ENCODE measurements at regions not wholly inside any gene's neighbourhood (a gene's known extent, or its start where the extent isn't known, plus 50 kb on each side); places are given as distances from the start of the nearest gene placed in this dataset.

DNA sequence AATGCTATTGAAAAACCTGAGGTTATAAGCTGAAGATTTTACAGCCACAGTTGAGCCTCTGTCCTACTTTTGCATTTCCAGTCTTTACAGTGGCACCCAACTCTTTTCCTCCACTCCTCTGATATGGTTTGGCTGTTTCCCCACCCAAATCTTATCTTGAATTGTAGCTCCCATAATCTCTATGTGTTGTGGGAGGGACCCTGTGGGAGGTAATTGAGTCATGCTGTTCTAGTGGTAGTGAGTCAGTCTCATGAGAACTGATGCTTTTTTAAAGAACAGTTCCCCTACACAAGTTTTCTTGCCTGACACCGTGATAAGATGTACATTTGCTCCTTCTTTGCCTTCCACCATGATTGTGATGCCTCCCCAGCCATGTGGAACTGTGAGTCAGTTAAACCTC lies 646.1 kb upstream of the SEMA6A start:
- H3K36me3 ChIP-seq, result no peaks in the 10 kb centered on the region
- DNase-seq (ENCODE audit: low spot score), result no peak
- no peaks in the 10 kb centered on the region for H3K9me3 ChIP-seq
- H3K27ac ChIP-seq, result no peak overlapping the region
- TF ChIP-seq, protein P1, sequence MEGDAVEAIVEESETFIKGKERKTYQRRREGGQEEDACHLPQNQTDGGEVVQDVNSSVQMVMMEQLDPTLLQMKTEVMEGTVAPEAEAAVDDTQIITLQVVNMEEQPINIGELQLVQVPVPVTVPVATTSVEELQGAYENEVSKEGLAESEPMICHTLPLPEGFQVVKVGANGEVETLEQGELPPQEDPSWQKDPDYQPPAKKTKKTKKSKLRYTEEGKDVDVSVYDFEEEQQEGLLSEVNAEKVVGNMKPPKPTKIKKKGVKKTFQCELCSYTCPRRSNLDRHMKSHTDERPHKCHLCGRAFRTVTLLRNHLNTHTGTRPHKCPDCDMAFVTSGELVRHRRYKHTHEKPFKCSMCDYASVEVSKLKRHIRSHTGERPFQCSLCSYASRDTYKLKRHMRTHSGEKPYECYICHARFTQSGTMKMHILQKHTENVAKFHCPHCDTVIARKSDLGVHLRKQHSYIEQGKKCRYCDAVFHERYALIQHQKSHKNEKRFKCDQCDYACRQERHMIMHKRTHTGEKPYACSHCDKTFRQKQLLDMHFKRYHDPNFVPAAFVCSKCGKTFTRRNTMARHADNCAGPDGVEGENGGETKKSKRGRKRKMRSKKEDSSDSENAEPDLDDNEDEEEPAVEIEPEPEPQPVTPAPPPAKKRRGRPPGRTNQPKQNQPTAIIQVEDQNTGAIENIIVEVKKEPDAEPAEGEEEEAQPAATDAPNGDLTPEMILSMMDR (IDR thresholded peaks at IDR 0.05), result no peak
- H3K27me3 ChIP-seq (replicated peaks; ENCODE audit: insufficient read depth), result no peaks in the 10 kb centered on the region
- H3K4me3 ChIP-seq, result no peak overlapping the region
- no peak for ATAC-seq (ENCODE audit: insufficient number of reproducible peaks, low FRiP score, low read depth)
- no peaks in the 10 kb centered on the region for H3K4me1 ChIP-seq (ENCODE audit: control insufficient read depth in 1 of 2, low read depth in 2 of 2)

DNA sequence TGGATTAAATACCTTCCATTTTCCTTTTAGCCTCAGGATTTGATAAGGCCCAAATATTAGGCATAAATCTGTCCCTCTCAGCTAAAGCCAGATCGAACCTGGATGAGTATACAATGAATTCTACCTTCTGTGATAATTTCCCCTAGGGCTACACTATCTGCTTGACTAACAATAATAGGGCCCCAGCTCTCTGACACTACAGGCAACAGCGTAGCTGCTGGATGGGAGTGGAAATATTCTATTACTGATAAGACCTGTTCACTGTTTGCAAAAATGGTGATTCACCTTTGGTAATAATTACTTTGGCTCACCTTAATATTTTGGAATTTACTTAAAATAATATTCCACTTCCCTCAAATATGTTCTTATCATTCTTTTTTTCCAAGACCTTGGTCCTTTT lies 644.2 kb upstream of the SEMA6A start:
- Histone ChIP-seq H3K9me3 (no peaks in the 10 kb centered on the region), H3K27ac (no peak overlapping the region), H3K4me3 (no peak overlapping the region), H3K36me3 (no peaks in the 10 kb centered on the region), H3K4me1 (ENCODE audit: control insufficient read depth in 1 of 2, low read depth in 2 of 2) (no peaks in the 10 kb centered on the region), H3K27me3 (replicated peaks; ENCODE audit: insufficient read depth) (no peaks in the 10 kb centered on the region)
- ATAC-seq (ENCODE audit: insufficient number of reproducible peaks, low FRiP score, low read depth) (no peak), DNase-seq (ENCODE audit: low spot score) (no peak)
- TF ChIP-seq, protein P1 (IDR thresholded peaks at IDR 0.05), result no peak

DNA sequence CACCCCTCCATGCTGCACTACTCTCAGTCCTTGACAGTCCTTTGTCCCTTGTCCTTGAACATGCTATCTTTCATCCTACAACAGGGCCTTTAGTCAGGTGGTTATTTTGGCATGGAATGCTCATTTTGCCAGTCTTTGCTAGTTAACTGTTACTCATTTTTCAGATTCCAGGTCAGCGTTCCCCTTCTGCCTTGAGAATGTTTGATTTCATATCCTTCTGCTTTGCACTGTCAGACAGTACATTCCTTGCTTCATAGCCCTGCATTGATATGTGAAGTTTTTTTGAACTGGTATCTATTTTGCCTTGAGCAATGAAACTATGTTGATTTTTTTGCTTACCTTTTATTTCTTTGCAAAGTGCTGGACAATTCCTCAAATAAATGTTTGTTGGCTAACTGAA lies 638.2 kb upstream of the SEMA6A start:
- Histone ChIP-seq H3K36me3 (no peaks in the 10 kb centered on the region), H3K9me3 (no peaks in the 10 kb centered on the region), H3K4me3 (no peak overlapping the region), H3K27ac (no peak overlapping the region), H3K27me3 (replicated peaks; ENCODE audit: insufficient read depth) (no peaks in the 10 kb centered on the region), H3K4me1 (ENCODE audit: control insufficient read depth in 1 of 2, low read depth in 2 of 2) (no peaks in the 10 kb centered on the region)
- TF ChIP-seq, protein P1 (IDR thresholded peaks at IDR 0.05), result no peak
- no peak for DNase-seq (ENCODE audit: low spot score)
- no peak for ATAC-seq (ENCODE audit: insufficient number of reproducible peaks, low FRiP score, low read depth)

DNA sequence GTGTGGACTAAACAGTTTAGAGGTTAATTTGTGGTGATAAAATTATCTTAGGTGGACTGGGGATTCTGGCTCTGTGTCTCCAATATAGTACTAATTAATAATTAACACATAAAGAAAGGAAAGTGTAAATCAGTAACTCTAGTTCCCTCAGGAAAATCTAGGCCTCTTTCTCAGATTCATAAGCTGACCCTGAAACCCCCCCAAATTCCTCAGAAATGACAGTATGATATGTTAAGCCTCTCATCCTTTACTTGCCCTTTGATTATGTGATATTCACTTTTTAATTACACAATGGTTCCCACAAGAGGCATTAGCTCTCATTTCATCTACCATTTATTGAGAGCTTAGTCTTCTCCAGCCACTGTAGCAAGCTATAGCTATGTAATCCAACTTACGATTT lies 636.2 kb upstream of the SEMA6A start:
- DNase-seq (ENCODE audit: low spot score), result no peak
- ATAC-seq (ENCODE audit: insufficient number of reproducible peaks, low FRiP score, low read depth), result no peak
- Histone ChIP-seq H3K27me3 (replicated peaks; ENCODE audit: insufficient read depth) (no peaks in the 10 kb centered on the region), H3K4me3 (no peak overlapping the region), H3K36me3 (no peaks in the 10 kb centered on the region), H3K4me1 (ENCODE audit: control insufficient read depth in 1 of 2, low read depth in 2 of 2) (no peaks in the 10 kb centered on the region), H3K9me3 (no peaks in the 10 kb centered on the region), H3K27ac (no peak overlapping the region)
- TF ChIP-seq, protein P1 (IDR thresholded peaks at IDR 0.05), result no peak

DNA sequence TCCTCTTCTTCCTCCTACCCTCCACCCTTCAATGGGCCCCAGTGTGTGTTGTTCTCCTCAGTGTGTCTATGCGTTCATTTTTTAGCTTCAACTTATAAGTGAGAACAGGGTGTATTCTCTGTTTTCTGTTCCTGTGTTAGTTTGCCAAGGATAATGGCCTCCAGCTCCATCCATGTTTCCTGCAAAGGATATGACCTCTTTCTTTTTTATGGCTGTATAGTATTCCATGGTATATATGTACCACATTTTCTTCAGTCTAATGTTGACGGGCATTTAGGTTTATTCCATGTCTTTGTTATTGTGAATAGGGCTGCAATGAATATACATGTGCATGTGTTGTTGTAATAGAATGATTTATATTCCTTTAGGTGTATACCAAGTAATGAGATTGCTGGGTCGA lies 634.9 kb upstream of the SEMA6A start:
- DNase-seq (ENCODE audit: low spot score) (no peak), ATAC-seq (ENCODE audit: insufficient number of reproducible peaks, low FRiP score, low read depth) (no peak)
- TF ChIP-seq, protein P1 (IDR thresholded peaks at IDR 0.05), result no peak
- Histone ChIP-seq H3K4me3 (no peak overlapping the region), H3K27me3 (replicated peaks; ENCODE audit: insufficient read depth) (no peaks in the 10 kb centered on the region), H3K27ac (no peak overlapping the region), H3K4me1 (ENCODE audit: control insufficient read depth in 1 of 2, low read depth in 2 of 2) (no peaks in the 10 kb centered on the region), H3K9me3 (no peaks in the 10 kb centered on the region), H3K36me3 (no peaks in the 10 kb centered on the region)

Measured in thoracic aorta (tissue), 2 donors.